Upper lobe of left lung (tissue), 6 donors: ENCODE measurements at regions not wholly inside any gene's neighbourhood (a gene's known extent, or its start where the extent isn't known, plus 50 kb on each side); places are given as distances from the start of the nearest gene placed in this dataset.

ENCODE experiments used
- ATAC-seq, 2 donors: fragments of 200-7000 bp; cut with Tn5 transposase; one replicate each; pipeline ENCODE4 v1.9.1; 2022; ENCODE audit warnings: mild to moderate bottlenecking in 2 of 2, moderate library complexity in 2 of 2; ENCODE audit not compliant: low FRiP score in 2 of 2
- DNase-seq, 2 donors: peaks; one replicate each; pipeline ENCODE4 v3.0.0-alpha.2; 2019 to 2020
- H3K27ac ChIP-seq, 4 donors: fragments of 200-600 bp; sonication (generic); one replicate each; pipeline ENCODE4 v1.5.1; 2016 to 2019
- H3K27me3 ChIP-seq, 4 donors: fragments of 200-600 bp; sonication (generic); one replicate each; pipeline ENCODE4 v1.5.1; 2017 to 2019
- H3K36me3 ChIP-seq, 4 donors: fragments of 200-600 bp; sonication (generic); one replicate each; pipeline ENCODE4 v1.5.1; 2016 to 2019
- H3K4me1 ChIP-seq, 4 donors: fragments of 200-600 bp; sonication (generic); one replicate each; pipeline ENCODE4 v1.5.1; 2018 to 2019
- H3K4me3 ChIP-seq, 4 donors: fragments of 200-600 bp; sonication (generic); one replicate each; pipeline ENCODE4 v1.5.1; 2017 to 2019; ENCODE audit warnings: mild to moderate bottlenecking in 2 of 4, moderate library complexity in 1 of 4
- H3K9me3 ChIP-seq, 4 donors: fragments of 200-600 bp; sonication (generic); one replicate each; pipeline ENCODE4 v1.5.1; 2018 to 2019
- EP300 ChIP-seq, 4 donors: sonication (generic); formaldehyde crosslinking; IDR thresholded peaks; one replicate each; pipeline ENCODE4 v1.5.1; 2017; ENCODE audit warnings: antibody characterized with exemption in 4 of 4, control low read depth in 2 of 4
- POLR2A ChIP-seq, 4 donors: fragments of 450-650 bp; IDR thresholded peaks; one replicate each; pipeline ENCODE4 v1.5.1; 2016 to 2017; ENCODE audit warnings: antibody characterized with exemption in 4 of 4, mild to moderate bottlenecking in 2 of 4
- POLR2AphosphoS5 ChIP-seq, 2 donors: sonication (generic); formaldehyde crosslinking; IDR thresholded peaks; one replicate each; pipeline ENCODE4 v1.5.1; 2017; ENCODE audit warnings: antibody characterized with exemption in 2 of 2
- WGBS, 2 donors: methylation state at CpG; one replicate each; pipeline ENCODE4 v1.1.5; 2017 to 2018; 5-methylcytosine and 5-hydroxymethylcytosine counted together
- TF ChIP-seq, protein P1 (sequence below), 6 experiments: fragments of 450-650 bp in 4 of 6; fragments of 200-600 bp in 2 of 6; sonication (generic) in 2 of 6; IDR thresholded peaks; one replicate each; pipeline ENCODE4 v1.5.1; 2016 to 2019; ENCODE audit warnings: antibody characterized with exemption in 6 of 6
- donor health status: DM: no; HTN: no; CAD: no; lungs with moderate emphysema.
- donor health status: DM: no; HTN: yes; CAD: no; lungs with severe emphysema.

DNA sequence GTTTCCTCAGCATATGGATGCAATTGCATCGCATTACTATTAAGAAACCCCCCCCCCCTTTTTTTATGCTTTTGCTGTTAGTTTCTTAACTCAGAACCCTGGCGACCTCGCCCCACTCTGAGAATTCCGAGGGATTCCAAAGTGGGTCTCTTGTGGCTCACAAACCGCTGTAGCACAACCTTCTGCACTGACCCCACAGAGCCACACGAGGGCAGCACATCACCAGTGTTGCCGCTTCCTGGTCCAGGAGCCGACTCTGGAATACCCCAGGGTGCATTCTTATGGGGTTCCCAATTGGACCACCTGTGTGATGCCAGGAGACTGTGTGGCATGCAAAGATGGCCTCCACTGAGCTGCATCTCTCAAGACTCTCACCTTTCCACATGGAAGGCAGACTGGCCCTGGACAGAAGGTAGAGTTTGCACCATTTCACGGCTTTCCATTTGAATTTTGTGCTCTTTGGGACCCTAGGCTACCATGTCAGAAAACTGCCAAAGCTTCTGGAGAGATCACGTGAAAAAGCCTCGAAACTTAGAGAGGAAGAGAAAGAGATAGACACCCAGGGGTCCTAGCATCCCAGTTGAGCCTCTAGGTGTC, 432.7 kb upstream of the ASIC2 start:
- Histone ChIP-seq H3K36me3 (no peaks in the 10 kb centered on the region), H3K4me3 (no peak overlapping the region), H3K27me3 (no peaks in the 10 kb centered on the region), H3K9me3 (no peaks in the 10 kb centered on the region), H3K27ac (no peak overlapping the region), H3K4me1 (no peaks in the 10 kb centered on the region)
- TF ChIP-seq, protein P1, sequence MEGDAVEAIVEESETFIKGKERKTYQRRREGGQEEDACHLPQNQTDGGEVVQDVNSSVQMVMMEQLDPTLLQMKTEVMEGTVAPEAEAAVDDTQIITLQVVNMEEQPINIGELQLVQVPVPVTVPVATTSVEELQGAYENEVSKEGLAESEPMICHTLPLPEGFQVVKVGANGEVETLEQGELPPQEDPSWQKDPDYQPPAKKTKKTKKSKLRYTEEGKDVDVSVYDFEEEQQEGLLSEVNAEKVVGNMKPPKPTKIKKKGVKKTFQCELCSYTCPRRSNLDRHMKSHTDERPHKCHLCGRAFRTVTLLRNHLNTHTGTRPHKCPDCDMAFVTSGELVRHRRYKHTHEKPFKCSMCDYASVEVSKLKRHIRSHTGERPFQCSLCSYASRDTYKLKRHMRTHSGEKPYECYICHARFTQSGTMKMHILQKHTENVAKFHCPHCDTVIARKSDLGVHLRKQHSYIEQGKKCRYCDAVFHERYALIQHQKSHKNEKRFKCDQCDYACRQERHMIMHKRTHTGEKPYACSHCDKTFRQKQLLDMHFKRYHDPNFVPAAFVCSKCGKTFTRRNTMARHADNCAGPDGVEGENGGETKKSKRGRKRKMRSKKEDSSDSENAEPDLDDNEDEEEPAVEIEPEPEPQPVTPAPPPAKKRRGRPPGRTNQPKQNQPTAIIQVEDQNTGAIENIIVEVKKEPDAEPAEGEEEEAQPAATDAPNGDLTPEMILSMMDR (IDR thresholded peaks at IDR 0.05) = peak in 5 of 6 experiments; percentile 43 to 61 (median 49)
- TF ChIP-seq EP300 (IDR thresholded peaks at IDR 0.05) = no peak
- DNase-seq (peak in 1 of 2 donors; percentile 26), ATAC-seq (peak; percentile 58 to 66)
- 24 to 40% methylated on average over 9 to 11 of the region's 11 CpGs for WGBS, 2 donors

- WGBS, 2 donors = 52 to 56% methylated on average over 2 of the region's 2 CpGs
- DNase-seq = no peak
- Histone ChIP-seq H3K4me1 (no peaks in the 10 kb centered on the region), H3K9me3 (no peaks in the 10 kb centered on the region), H3K27ac (no peak overlapping the region), H3K36me3 (no peaks in the 10 kb centered on the region), H3K27me3 (no peaks in the 10 kb centered on the region), H3K4me3 (no peak overlapping the region)
- no peak for TF ChIP-seq POLR2AphosphoS5 (IDR thresholded peaks at IDR 0.05)
- no peak for TF ChIP-seq EP300 (IDR thresholded peaks at IDR 0.05)
- TF ChIP-seq POLR2A (IDR thresholded peaks at IDR 0.05) = no peak
- TF ChIP-seq, protein P1 (IDR thresholded peaks at IDR 0.05) = no peak
- no peak for ATAC-seq
Measured at GRCh38 chr17:33730131-33730530, 437.0 kb upstream of the ASIC2 start.

GRCh38 chr17:33732116-33732515, 439.0 kb upstream of the ASIC2 start:
- 31 to 47% methylated on average over 3 of the region's 3 CpGs for WGBS, 2 donors
- Histone ChIP-seq H3K9me3 (no peaks in the 10 kb centered on the region), H3K36me3 (no peaks in the 10 kb centered on the region), H3K27ac (no peak overlapping the region), H3K27me3 (no peaks in the 10 kb centered on the region), H3K4me1 (no peaks in the 10 kb centered on the region), H3K4me3 (no peak overlapping the region)
- DNase-seq (no peak), ATAC-seq (no peak)
- TF ChIP-seq EP300 (IDR thresholded peaks at IDR 0.05) (no peak), POLR2A (IDR thresholded peaks at IDR 0.05) (no peak), POLR2AphosphoS5 (IDR thresholded peaks at IDR 0.05) (no peak)
- TF ChIP-seq, protein P1 (IDR thresholded peaks at IDR 0.05) = no peak

GRCh38 chr17:33739714-33740113, 446.6 kb upstream of the ASIC2 start:
- TF ChIP-seq, protein P1 (IDR thresholded peaks at IDR 0.05) = no peak
- no peak for TF ChIP-seq POLR2AphosphoS5 (IDR thresholded peaks at IDR 0.05)
- no peak for TF ChIP-seq EP300 (IDR thresholded peaks at IDR 0.05)
- TF ChIP-seq POLR2A (IDR thresholded peaks at IDR 0.05) = no peak
- no peaks in the 10 kb centered on the region for H3K4me1 ChIP-seq
- DNase-seq (no peak), ATAC-seq (no peak)
- H3K4me3 ChIP-seq = no peak overlapping the region
- no peaks in the 10 kb centered on the region for H3K36me3 ChIP-seq
- no peaks in the 10 kb centered on the region for H3K9me3 ChIP-seq
- no peaks in the 10 kb centered on the region for H3K27me3 ChIP-seq
- no peak overlapping the region for H3K27ac ChIP-seq

DNA sequence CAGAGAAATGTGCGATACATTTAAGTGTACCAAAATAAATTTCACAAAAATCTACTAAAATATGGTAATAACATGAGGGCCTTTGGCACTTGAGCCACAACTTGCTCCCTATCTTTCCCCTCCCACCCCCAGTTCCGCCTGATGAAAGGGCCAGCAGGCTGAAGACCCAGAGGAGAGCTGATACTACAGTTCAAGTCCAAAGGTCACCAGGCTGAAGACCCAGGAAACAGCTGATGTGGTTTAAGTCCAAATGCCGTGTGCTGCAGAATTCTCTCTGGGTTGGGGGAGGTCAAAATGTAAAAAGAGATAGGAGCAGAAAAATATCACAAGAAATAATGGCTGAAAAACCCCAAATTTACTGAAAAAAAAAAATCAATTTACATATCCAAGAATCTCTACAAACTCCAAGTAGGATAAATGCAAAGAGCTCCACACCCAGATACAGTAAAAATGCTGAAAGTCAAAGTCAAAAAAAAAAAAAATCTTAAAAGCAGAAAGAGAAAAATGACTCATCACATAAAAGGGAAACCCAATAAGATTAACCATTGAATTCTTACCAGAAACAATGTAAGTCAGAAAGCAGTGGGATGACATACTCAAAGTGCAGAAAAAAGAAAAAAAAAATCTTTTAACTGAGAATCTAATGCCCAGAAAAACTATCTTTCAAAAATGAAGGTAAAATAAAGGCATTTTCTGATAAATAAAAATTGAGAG, 452.1 kb upstream of the ASIC2 start:
- H3K4me1 ChIP-seq = no peaks in the 10 kb centered on the region
- H3K4me3 ChIP-seq = no peak overlapping the region
- 52% methylated on average over 3 of the region's 3 CpGs for WGBS, 2 donors
- DNase-seq = no peak
- no peaks in the 10 kb centered on the region for H3K9me3 ChIP-seq
- no peak for ATAC-seq
- no peak overlapping the region for H3K27ac ChIP-seq
- no peak for TF ChIP-seq POLR2A (IDR thresholded peaks at IDR 0.05)
- no peak for TF ChIP-seq EP300 (IDR thresholded peaks at IDR 0.05)
- no peak for TF ChIP-seq POLR2AphosphoS5 (IDR thresholded peaks at IDR 0.05)
- TF ChIP-seq, protein P1 (IDR thresholded peaks at IDR 0.05) = no peak
- no peaks in the 10 kb centered on the region for H3K36me3 ChIP-seq
- H3K27me3 ChIP-seq = no peaks in the 10 kb centered on the region
